Nephron progenitor cell (in vitro differentiated cells): ENCODE measurements at regions not wholly inside any gene's neighbourhood (a gene's known extent, or its start where the extent isn't known, plus 50 kb on each side); places are given as distances from the start of the nearest gene placed in this dataset.

Experiments used
- DNase-seq: peaks from one replicate; pipeline ENCODE4 v3.0.0; 2021
- H3K27ac Mint-ChIP-seq: 2 replicates; pipeline ENCODE4 v1.8.0; 2021; ENCODE audit warnings: mild to moderate bottlenecking, moderate library complexity, mixed read lengths
- H3K27me3 Mint-ChIP-seq: 2 replicates; pipeline ENCODE4 v1.8.0; 2021; ENCODE audit warnings: mild to moderate bottlenecking, low read depth, mixed read lengths; ENCODE audit not compliant: poor library complexity
- H3K36me3 Mint-ChIP-seq: 2 replicates; pipeline ENCODE4 v1.8.0; 2021; ENCODE audit warnings: low read depth, mixed read lengths
- H3K4me1 Mint-ChIP-seq: 2 replicates; pipeline ENCODE4 v1.8.0; 2021; ENCODE audit warnings: mixed read lengths
- H3K4me3 Mint-ChIP-seq: 2 replicates; pipeline ENCODE4 v1.8.0; 2021; ENCODE audit warnings: mild to moderate bottlenecking, moderate library complexity, mixed read lengths
- H3K9me3 Mint-ChIP-seq: 2 replicates; pipeline ENCODE4 v1.8.0; 2021; ENCODE audit warnings: mild to moderate bottlenecking, moderate library complexity, mixed read lengths
- CTCF ChIP-seq: fragments of 200-600 bp; sonication (generic); IDR thresholded peaks from 2 replicates; pipeline ENCODE4 v1.5.0; 2021; ENCODE audit warnings: antibody characterized with exemption

GRCh38 chr18:29418136-29418535 is 1241.2 kb upstream of the CDH2 start:
- no peak overlapping the region for H3K27ac Mint-ChIP-seq
- H3K4me3 Mint-ChIP-seq = no peak overlapping the region
- H3K36me3 Mint-ChIP-seq = no peaks in the 10 kb centered on the region
- no peak for TF ChIP-seq CTCF
- H3K4me1 Mint-ChIP-seq = no peaks in the 10 kb centered on the region
- H3K9me3 Mint-ChIP-seq = peaks cover 41% of the 10 kb centered on the region
- no peaks in the 10 kb centered on the region for H3K27me3 Mint-ChIP-seq
- no peak for DNase-seq

- Mint-ChIP-seq H3K27ac (no peak overlapping the region), H3K9me3 (peaks cover 11% of the 10 kb centered on the region), H3K36me3 (no peaks in the 10 kb centered on the region), H3K4me3 (no peak overlapping the region), H3K27me3 (no peaks in the 10 kb centered on the region), H3K4me1 (no peaks in the 10 kb centered on the region)
- TF ChIP-seq CTCF = no peak
- no peak for DNase-seq
Measured at GRCh38 chr18:29406996-29407395, 1230.1 kb upstream of the CDH2 start.

- no peak overlapping the region for H3K27ac Mint-ChIP-seq
- H3K36me3 Mint-ChIP-seq = no peaks in the 10 kb centered on the region
- H3K4me3 Mint-ChIP-seq = no peak overlapping the region
- H3K27me3 Mint-ChIP-seq = peaks cover 5% of the 10 kb centered on the region
- no peaks in the 10 kb centered on the region for H3K4me1 Mint-ChIP-seq
- DNase-seq = no peak
- peaks cover under 1% of the 10 kb centered on the region for H3K9me3 Mint-ChIP-seq
- TF ChIP-seq CTCF = no peak
Measured at GRCh38 chr18:29397536-29397935, 1220.6 kb upstream of the CDH2 start.

DNA sequence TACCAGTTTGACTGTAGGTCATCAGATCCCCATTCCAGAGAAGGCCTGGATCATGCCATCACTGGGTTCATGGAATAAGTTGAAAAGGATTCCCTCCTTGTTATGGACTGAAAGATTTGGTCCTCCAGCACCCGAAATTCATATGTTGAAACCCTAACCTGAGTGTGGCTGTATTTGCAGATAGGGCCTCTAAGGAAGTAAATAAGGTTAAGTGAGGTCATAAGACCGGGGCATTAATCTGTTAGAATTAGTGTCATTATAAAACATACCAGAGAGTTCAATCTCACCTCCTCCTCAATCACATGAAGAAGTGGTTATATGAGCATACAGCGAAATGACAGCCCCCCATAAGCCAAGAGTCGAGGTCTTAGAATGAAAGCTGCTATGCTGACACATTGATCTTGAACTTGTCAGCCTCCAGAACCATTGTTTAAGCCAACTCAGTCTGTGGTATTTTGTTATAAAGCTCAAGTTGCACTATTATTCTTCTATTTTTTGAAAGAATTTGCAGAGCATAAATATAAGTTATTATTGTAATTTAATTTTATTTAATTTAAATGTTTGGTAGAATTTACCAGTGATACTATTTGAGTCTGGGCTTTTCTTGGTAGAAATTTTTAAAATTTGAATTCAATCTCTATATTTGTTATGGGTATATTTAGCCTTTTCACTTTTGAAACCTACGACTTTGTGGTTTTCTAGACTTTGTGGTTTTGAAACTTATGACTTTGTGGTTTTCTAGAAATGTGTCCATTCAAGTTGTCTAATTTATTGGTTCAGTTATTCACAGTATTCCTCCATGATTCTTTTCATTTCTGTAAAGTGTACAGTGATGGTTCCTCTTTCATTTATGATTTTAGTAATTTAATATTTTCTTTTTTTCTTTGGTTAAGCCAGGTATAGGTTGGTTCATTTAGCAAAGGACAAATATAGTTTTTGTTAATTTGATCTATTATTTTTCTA is 1206.7 kb upstream of the CDH2 start:
- no peak for TF ChIP-seq CTCF
- no peak for DNase-seq
- Mint-ChIP-seq H3K27ac (no peak overlapping the region), H3K36me3 (no peaks in the 10 kb centered on the region), H3K9me3 (no peaks in the 10 kb centered on the region), H3K27me3 (no peaks in the 10 kb centered on the region), H3K4me1 (no peaks in the 10 kb centered on the region), H3K4me3 (no peak overlapping the region)

DNA sequence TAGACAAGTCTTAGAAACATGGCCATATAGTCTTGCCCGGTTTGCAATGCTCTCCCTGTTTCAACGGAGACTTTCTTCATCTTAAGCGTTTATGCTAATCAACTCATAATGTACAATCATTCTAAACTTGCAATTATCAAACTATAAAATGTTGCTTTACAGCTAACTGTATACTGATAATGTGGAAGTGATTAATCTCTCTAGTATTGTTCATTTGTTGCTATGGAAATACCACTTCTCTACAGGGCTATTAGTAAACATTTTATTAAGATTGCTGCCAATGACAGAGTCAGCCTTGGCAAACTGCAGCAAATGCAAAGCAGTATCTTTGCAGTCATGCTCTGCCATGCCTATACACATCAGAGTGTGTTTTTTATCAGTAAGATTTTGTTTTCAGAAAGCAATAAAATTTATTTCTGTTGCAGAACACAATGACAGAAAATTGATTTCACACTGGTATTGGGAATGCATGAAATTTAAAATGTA is 1201.8 kb upstream of the CDH2 start:
- DNase-seq = no peak
- H3K4me1 Mint-ChIP-seq = no peaks in the 10 kb centered on the region
- no peak overlapping the region for H3K27ac Mint-ChIP-seq
- H3K27me3 Mint-ChIP-seq = no peaks in the 10 kb centered on the region
- no peak overlapping the region for H3K4me3 Mint-ChIP-seq
- TF ChIP-seq CTCF = no peak
- no peaks in the 10 kb centered on the region for H3K36me3 Mint-ChIP-seq
- peaks cover 8% of the 10 kb centered on the region for H3K9me3 Mint-ChIP-seq

GRCh38 chr18:29377346-29377745 is 1200.4 kb upstream of the CDH2 start:
- no peaks in the 10 kb centered on the region for H3K27me3 Mint-ChIP-seq
- no peak for TF ChIP-seq CTCF
- no peak overlapping the region for H3K27ac Mint-ChIP-seq
- no peaks in the 10 kb centered on the region for H3K4me1 Mint-ChIP-seq
- no peak for DNase-seq
- H3K9me3 Mint-ChIP-seq = peaks cover 13% of the 10 kb centered on the region
- H3K4me3 Mint-ChIP-seq = no peak overlapping the region
- no peaks in the 10 kb centered on the region for H3K36me3 Mint-ChIP-seq
